ENCODE measurements at regions not wholly inside any gene's neighbourhood (a gene's known extent, or its start where the extent isn't known, plus 50 kb on each side); places are given as distances from the start of the nearest gene placed in this dataset.

- DNase-seq (ENCODE audit: low spot score) = no peak
Observed at GRCh38 chr6:137434640-137435039, 59.6 kb downstream of the OLIG3 start.

GRCh38 chr6:137432054-137432611, 62.1 kb downstream of the OLIG3 start:
- no peak for DNase-seq (ENCODE audit: low spot score)

GRCh38 chr6:137430954-137431353, 63.2 kb downstream of the OLIG3 start:
- no peak for DNase-seq (ENCODE audit: low spot score)

GRCh38 chr6:137427656-137428290, 66.4 kb downstream of the OLIG3 start:
- DNase-seq (ENCODE audit: low spot score) = no peak

- no peak for DNase-seq (ENCODE audit: low spot score)
Observed at GRCh38 chr6:137426007-137426689, 68.0 kb downstream of the OLIG3 start.

- no peak for DNase-seq (ENCODE audit: low spot score)
Observed at GRCh38 chr6:137424251-137424650, 69.9 kb downstream of the OLIG3 start.

GRCh38 chr6:137423451-137424168, 70.6 kb downstream of the OLIG3 start:
- DNase-seq (ENCODE audit: low spot score) = no peak

GRCh38 chr6:137417396-137417795, 76.8 kb downstream of the OLIG3 start:
- DNase-seq (ENCODE audit: low spot score) = no peak

- no peak for DNase-seq (ENCODE audit: low spot score)
Observed at GRCh38 chr6:137416376-137417109, 77.7 kb downstream of the OLIG3 start.

GRCh38 chr6:137415834-137416190, 78.4 kb downstream of the OLIG3 start:
- DNase-seq (ENCODE audit: low spot score) = no peak

GRCh38 chr6:137415127-137415833, 78.9 kb downstream of the OLIG3 start:
- no peak for DNase-seq (ENCODE audit: low spot score)

GRCh38 chr6:137414599-137414998, 79.6 kb downstream of the OLIG3 start:
- no peak for DNase-seq (ENCODE audit: low spot score)

GRCh38 chr6:137413482-137413881, 80.7 kb downstream of the OLIG3 start:
- no peak for DNase-seq (ENCODE audit: low spot score)

GRCh38 chr6:137412562-137412961, 81.6 kb downstream of the OLIG3 start:
- DNase-seq (ENCODE audit: low spot score) = no peak

- no peak for DNase-seq (ENCODE audit: low spot score)
Observed at GRCh38 chr6:137409266-137409777, 84.9 kb downstream of the OLIG3 start.

- no peak for DNase-seq (ENCODE audit: low spot score)
Observed at GRCh38 chr6:137407816-137408215, 86.4 kb downstream of the OLIG3 start.

GRCh38 chr6:137405806-137406205, 88.4 kb downstream of the OLIG3 start:
- DNase-seq (ENCODE audit: low spot score) = no peak

- no peak for DNase-seq (ENCODE audit: low spot score)
Observed at GRCh38 chr6:137403855-137404254, 90.3 kb downstream of the OLIG3 start.

GRCh38 chr6:137403443-137403842, 90.8 kb downstream of the OLIG3 start:
- DNase-seq (ENCODE audit: low spot score) = no peak

- no peak for DNase-seq (ENCODE audit: low spot score)
Observed at GRCh38 chr6:137402143-137402680, 92.0 kb downstream of the OLIG3 start.

- no peak for DNase-seq (ENCODE audit: low spot score)
Observed at GRCh38 chr6:137401088-137401487, 93.1 kb downstream of the OLIG3 start.
